Lower leg skin (tissue), 3 donors: ENCODE measurements at regions not wholly inside any gene's neighbourhood (a gene's known extent, or its start where the extent isn't known, plus 50 kb on each side); places are given as distances from the start of the nearest gene placed in this dataset.

Experiments
- CTCF ChIP-seq, 3 donors: fragments of 450-650 bp; IDR thresholded peaks; one replicate each; pipeline ENCODE4 v1.5.1; 2016; ENCODE audit warnings: antibody characterized with exemption in 3 of 3, mild to moderate bottlenecking in 3 of 3, moderate library complexity in 2 of 3
- POLR2A ChIP-seq, 2 donors: fragments of 450-650 bp; IDR thresholded peaks; one replicate each; pipeline ENCODE4 v1.6.1; 2016 to 2017; ENCODE audit warnings: antibody characterized with exemption in 2 of 2, mild to moderate bottlenecking in 1 of 2, moderate library complexity in 1 of 2

GRCh38 chr2:217124050-217124449 is 264.2 kb upstream of the TNP1 start:
- no peak for TF ChIP-seq CTCF (IDR thresholded peaks at IDR 0.05)
- TF ChIP-seq POLR2A (IDR thresholded peaks at IDR 0.05): no peak
